MM.1S (cell line): ENCODE measurements at regions not wholly inside any gene's neighbourhood (a gene's known extent, or its start where the extent isn't known, plus 50 kb on each side); places are given as distances from the start of the nearest gene placed in this dataset.

ENCODE experiments used
- EZH2 ChIP-seq: fragments of 300-600 bp; sonication (generic); optimal IDR thresholded peaks from 2 replicates; pipeline ENCODE3; 2017; ENCODE audit warnings: low read depth, mild to moderate bottlenecking, antibody characterized with exemption, low read length, mixed read lengths
- TF ChIP-seq, protein P1 (sequence below): fragments of 300-600 bp; sonication (generic); IDR thresholded peaks from 2 replicates; pipeline ENCODE4 v1.5.1; 2016; ENCODE audit warnings: antibody characterized with exemption, low read length, mixed read lengths

DNA sequence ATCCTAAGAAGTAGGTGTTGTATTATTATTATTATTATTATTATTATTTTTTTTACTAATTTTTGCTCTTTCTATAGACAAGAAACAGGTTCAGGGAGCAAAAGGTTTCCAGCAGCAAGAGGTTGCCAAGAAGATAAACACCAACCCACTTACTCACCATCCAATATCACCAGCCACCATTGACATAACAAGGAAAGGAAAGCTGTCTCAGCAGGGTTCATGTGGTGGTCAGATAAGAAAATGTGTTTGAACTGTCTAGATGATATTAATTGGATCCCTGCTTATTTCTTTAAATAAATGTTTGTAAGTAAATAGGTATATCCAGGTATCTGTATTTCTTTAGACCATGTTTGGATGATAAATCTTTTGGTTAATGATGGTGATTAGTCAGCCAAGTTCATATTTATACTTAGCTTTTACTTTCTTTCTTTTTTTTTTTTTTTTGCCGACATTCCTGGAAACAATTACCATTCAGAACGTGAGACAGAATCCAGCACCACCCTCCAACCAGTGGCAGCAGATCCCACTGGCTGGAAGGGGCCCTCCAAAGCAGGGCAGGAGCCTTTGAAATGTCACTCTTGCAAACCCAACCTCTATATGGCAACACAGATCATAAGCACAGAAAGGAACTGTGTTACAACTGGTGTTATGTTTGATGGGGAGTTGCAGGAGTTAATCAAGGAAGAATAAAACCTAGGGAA is 139.2 kb upstream of the ECI2 start:
- TF ChIP-seq, protein P1, sequence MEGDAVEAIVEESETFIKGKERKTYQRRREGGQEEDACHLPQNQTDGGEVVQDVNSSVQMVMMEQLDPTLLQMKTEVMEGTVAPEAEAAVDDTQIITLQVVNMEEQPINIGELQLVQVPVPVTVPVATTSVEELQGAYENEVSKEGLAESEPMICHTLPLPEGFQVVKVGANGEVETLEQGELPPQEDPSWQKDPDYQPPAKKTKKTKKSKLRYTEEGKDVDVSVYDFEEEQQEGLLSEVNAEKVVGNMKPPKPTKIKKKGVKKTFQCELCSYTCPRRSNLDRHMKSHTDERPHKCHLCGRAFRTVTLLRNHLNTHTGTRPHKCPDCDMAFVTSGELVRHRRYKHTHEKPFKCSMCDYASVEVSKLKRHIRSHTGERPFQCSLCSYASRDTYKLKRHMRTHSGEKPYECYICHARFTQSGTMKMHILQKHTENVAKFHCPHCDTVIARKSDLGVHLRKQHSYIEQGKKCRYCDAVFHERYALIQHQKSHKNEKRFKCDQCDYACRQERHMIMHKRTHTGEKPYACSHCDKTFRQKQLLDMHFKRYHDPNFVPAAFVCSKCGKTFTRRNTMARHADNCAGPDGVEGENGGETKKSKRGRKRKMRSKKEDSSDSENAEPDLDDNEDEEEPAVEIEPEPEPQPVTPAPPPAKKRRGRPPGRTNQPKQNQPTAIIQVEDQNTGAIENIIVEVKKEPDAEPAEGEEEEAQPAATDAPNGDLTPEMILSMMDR, result no peak
- TF ChIP-seq EZH2, result no peak
